ENCODE measurements at regions not wholly inside any gene's neighbourhood (a gene's known extent, or its start where the extent isn't known, plus 50 kb on each side); places are given as distances from the start of the nearest gene placed in this dataset.
A peak's percentile ranks its signal among the peaks of the same experiment; 100 is the strongest.

DNA sequence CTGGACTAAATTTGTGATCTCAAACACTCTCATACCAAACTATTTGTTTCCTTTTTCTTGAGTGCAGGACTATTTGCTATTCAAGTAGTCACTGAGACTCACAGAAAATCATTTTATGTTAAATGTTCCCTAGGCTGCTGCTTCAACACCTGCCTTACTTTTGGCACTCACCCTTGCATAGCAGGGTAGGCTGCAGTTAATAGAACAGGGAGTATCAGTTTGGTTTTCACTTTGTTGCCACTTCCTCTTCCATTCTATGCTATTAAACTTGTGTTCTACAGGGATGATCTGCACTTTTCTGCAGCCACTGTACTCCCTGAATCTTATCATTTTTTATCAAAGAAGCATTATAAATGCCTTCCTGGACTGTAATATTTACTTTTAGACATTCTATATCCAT, 148.7 kb upstream of the PRMT6 start:
- H3K4me1 Mint-ChIP-seq, result no peaks in the 10 kb centered on the region
- H3K27me3 Mint-ChIP-seq (ENCODE audit: low read depth, poor library complexity), result peaks cover 3% of the 10 kb centered on the region
- no peak for DNase-seq
- H3K36me3 Mint-ChIP-seq (ENCODE audit: low read depth), result no peaks in the 10 kb centered on the region
- TF ChIP-seq, protein P1, sequence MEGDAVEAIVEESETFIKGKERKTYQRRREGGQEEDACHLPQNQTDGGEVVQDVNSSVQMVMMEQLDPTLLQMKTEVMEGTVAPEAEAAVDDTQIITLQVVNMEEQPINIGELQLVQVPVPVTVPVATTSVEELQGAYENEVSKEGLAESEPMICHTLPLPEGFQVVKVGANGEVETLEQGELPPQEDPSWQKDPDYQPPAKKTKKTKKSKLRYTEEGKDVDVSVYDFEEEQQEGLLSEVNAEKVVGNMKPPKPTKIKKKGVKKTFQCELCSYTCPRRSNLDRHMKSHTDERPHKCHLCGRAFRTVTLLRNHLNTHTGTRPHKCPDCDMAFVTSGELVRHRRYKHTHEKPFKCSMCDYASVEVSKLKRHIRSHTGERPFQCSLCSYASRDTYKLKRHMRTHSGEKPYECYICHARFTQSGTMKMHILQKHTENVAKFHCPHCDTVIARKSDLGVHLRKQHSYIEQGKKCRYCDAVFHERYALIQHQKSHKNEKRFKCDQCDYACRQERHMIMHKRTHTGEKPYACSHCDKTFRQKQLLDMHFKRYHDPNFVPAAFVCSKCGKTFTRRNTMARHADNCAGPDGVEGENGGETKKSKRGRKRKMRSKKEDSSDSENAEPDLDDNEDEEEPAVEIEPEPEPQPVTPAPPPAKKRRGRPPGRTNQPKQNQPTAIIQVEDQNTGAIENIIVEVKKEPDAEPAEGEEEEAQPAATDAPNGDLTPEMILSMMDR (IDR thresholded peaks at IDR 0.05), result no peak
- H3K27ac Mint-ChIP-seq, result no peak overlapping the region
- no peak overlapping the region for H3K4me3 Mint-ChIP-seq
- peaks cover 11% of the 10 kb centered on the region for H3K9me3 Mint-ChIP-seq

DNA sequence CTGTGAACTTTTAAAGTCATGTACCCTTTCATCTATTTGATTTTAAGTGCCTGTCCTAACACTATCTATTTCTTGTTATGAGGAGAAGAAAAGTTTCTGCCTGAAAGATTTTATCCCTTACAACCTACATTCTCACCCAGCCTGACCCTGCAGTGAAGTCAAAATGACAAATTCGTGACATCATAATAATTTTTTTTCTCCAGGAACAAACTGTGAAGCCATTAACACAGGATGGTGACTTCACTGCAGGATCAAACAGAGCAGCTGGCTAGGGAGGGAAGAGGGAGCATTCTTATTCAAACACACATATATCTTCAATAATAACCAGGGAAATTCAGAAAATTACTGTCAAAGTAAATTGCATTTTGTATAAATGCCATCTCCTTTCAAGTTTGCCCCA, 147.8 kb upstream of the PRMT6 start:
- Mint-ChIP-seq H3K4me1 (no peaks in the 10 kb centered on the region), H3K27ac (no peak overlapping the region), H3K4me3 (no peak overlapping the region), H3K9me3 (peaks cover 11% of the 10 kb centered on the region), H3K36me3 (ENCODE audit: low read depth) (no peaks in the 10 kb centered on the region), H3K27me3 (ENCODE audit: low read depth, poor library complexity) (peaks cover 3% of the 10 kb centered on the region)
- DNase-seq, result no peak
- TF ChIP-seq, protein P1 (IDR thresholded peaks at IDR 0.05), result no peak

DNA sequence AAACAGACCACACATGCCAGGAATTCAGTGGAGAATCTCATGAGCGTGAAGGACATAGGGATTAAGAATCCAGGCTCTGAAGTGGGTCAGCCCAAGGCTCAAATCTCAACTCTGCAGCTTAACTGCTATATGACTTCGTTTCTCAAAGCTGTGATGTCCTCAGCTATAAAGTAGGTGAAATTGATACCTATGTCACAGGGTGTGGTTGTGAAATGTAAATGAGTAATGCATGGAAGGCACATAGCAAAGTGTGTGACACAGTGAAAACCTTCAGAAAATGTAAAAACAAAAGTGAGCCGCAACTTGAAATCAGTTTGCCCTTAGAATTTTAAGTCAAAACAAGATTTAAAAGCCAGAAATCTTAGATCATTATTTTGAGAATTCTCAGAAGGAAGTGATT, 145.7 kb upstream of the PRMT6 start:
- Mint-ChIP-seq H3K4me3 (no peak overlapping the region), H3K27me3 (ENCODE audit: low read depth, poor library complexity) (peaks cover 3% of the 10 kb centered on the region), H3K4me1 (no peaks in the 10 kb centered on the region), H3K9me3 (peaks cover 5% of the 10 kb centered on the region), H3K36me3 (ENCODE audit: low read depth) (no peaks in the 10 kb centered on the region), H3K27ac (no peak overlapping the region)
- TF ChIP-seq, protein P1 (IDR thresholded peaks at IDR 0.05), result no peak
- no peak for DNase-seq

DNA sequence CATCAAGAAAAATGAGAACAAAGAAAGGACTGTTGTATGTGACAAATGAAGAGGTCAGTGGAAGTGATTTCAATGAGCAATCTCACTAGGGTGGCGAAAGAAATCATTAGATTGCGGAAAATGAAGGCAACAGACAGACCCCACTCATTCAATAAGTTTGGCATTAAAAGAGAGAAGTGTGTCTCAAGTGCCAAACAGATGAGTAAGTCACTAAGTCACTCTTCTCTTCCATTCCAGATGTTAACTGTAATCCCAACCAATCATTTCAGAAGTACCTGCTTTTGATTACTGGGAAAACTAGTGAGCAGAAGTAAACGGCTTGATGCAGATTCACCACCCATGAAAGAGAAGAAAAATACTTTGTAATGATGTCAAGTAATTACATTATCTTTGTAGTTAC, 144.3 kb upstream of the PRMT6 start:
- DNase-seq, result no peak
- peaks cover 3% of the 10 kb centered on the region for H3K27me3 Mint-ChIP-seq (ENCODE audit: low read depth, poor library complexity)
- H3K4me1 Mint-ChIP-seq, result no peaks in the 10 kb centered on the region
- H3K36me3 Mint-ChIP-seq (ENCODE audit: low read depth), result no peaks in the 10 kb centered on the region
- H3K9me3 Mint-ChIP-seq, result peaks cover 5% of the 10 kb centered on the region
- H3K4me3 Mint-ChIP-seq, result no peak overlapping the region
- no peak overlapping the region for H3K27ac Mint-ChIP-seq
- TF ChIP-seq, protein P1 (IDR thresholded peaks at IDR 0.05), result no peak

DNA sequence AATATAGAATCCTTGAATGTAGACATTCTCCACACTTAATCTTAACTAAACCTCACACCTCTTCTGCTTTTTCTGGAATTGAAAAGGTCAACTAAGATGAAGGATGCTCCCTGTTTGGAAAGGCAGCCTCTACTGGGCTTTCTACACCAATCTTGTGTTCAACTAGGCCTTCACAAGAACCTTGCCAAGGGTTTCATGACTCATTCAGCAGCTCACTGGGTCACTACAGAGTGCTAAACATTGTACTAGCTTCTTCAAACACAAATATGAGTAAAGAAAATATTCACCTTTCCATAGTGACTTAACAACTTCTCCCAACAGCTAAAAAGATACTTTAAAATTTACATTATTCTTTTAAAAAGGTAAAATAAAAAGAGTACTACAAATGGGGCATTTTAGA, 135.3 kb upstream of the PRMT6 start:
- Mint-ChIP-seq H3K9me3 (no peaks in the 10 kb centered on the region), H3K36me3 (ENCODE audit: low read depth) (no peaks in the 10 kb centered on the region), H3K27ac (no peak overlapping the region), H3K27me3 (ENCODE audit: low read depth, poor library complexity) (peaks cover 6% of the 10 kb centered on the region), H3K4me3 (no peak overlapping the region), H3K4me1 (peaks cover 8% of the 10 kb centered on the region)
- no peak for DNase-seq
- TF ChIP-seq, protein P1 (IDR thresholded peaks at IDR 0.05), result no peak

DNA sequence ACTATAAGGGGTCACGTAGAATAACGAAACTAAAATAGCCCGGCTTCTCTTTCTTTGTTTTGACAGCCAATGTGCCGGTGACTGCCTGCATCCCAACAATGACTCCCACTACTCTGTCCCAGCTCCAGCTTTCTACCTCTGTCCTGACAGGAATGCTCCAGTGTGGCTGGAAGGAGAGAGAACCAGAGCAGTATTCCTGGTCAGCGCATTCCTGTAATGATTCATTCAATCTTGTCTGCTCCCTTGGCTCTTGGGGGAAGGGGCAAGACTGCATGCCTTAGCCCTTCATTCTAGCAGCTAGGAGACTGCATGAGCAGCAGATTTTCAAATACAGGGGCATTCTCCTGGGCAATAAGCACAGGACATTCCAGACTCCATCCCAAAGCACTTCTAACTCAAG, 132.1 kb upstream of the PRMT6 start:
- no peaks in the 10 kb centered on the region for H3K36me3 Mint-ChIP-seq (ENCODE audit: low read depth)
- H3K4me1 Mint-ChIP-seq, result peaks cover 8% of the 10 kb centered on the region
- H3K9me3 Mint-ChIP-seq, result no peaks in the 10 kb centered on the region
- TF ChIP-seq, protein P1 (IDR thresholded peaks at IDR 0.05), result no peak
- H3K4me3 Mint-ChIP-seq, result no peak overlapping the region
- peak; percentile 8 for DNase-seq
- H3K27ac Mint-ChIP-seq, result peak overlapping the region; percentile 90
- H3K27me3 Mint-ChIP-seq (ENCODE audit: low read depth, poor library complexity), result peaks cover 6% of the 10 kb centered on the region

All from nephron progenitor cell (in vitro differentiated cells).